Testis (tissue), 2 donors: ENCODE measurements at regions not wholly inside any gene's neighbourhood (a gene's known extent, or its start where the extent isn't known, plus 50 kb on each side); places are given as distances from the start of the nearest gene placed in this dataset.

Experiments
- POLR2A ChIP-seq: fragments of 450-650 bp; IDR thresholded peaks from one replicate; pipeline ENCODE4 v1.6.1; 2017; ENCODE audit warnings: antibody characterized with exemption, mild to moderate bottlenecking, moderate library complexity
- TF ChIP-seq, protein P1 (sequence below), 3 experiments: fragments of 450-650 bp in 2 of 3; fragments of 200-600 bp in 1 of 3; sonication (generic) in 1 of 3; IDR thresholded peaks; one replicate each; pipeline ENCODE4 v1.5.1; 2016 to 2019; ENCODE audit warnings: antibody characterized with exemption in 3 of 3, mild to moderate bottlenecking in 2 of 3, moderate library complexity in 1 of 3

DNA sequence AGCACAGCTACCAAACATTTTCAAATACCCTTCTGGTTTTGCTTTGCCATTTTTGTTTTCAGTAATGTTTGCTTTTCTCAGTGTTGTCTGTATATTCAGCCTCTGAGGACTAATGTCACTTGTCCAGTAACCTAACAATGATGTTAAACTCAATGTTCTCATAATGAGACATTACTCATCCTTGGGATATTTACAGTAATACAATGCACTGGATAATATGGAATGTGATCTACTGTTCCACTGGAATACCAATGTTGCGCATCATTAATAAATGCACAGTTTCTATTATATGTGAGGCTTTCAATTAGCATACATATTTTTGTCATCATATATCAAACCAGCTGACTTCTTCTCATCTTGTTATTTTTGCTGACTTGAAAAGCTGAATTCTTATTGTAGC is 259.1 kb downstream of the SH2D1A start:
- TF ChIP-seq, protein P1, sequence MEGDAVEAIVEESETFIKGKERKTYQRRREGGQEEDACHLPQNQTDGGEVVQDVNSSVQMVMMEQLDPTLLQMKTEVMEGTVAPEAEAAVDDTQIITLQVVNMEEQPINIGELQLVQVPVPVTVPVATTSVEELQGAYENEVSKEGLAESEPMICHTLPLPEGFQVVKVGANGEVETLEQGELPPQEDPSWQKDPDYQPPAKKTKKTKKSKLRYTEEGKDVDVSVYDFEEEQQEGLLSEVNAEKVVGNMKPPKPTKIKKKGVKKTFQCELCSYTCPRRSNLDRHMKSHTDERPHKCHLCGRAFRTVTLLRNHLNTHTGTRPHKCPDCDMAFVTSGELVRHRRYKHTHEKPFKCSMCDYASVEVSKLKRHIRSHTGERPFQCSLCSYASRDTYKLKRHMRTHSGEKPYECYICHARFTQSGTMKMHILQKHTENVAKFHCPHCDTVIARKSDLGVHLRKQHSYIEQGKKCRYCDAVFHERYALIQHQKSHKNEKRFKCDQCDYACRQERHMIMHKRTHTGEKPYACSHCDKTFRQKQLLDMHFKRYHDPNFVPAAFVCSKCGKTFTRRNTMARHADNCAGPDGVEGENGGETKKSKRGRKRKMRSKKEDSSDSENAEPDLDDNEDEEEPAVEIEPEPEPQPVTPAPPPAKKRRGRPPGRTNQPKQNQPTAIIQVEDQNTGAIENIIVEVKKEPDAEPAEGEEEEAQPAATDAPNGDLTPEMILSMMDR (IDR thresholded peaks at IDR 0.05) = no peak
- TF ChIP-seq POLR2A = no peak
